ENCODE measurements at regions not wholly inside any gene's neighbourhood (a gene's known extent, or its start where the extent isn't known, plus 50 kb on each side); places are given as distances from the start of the nearest gene placed in this dataset.

DNA sequence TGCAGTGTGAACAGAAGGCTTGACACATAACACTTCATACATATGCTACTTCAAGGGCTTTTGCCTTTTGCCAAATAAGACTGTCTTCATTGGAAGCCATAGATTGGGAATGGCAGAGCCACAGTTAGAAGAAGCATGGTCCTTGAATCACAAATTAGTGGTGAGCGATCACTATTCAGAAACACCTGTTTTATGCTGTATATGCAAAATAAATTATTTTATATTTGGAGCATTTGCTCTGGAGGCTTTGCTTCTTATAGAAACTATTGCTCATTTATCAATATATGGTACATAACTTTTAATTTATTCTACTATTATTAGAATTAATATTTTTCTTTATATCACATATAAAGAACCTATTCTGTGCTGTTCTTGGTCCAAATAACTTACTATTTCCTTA is 270.4 kb upstream of the SPRY2 start:
- TF ChIP-seq CTCF (IDR thresholded peaks at IDR 0.05) (no peak), POLR2A (IDR thresholded peaks at IDR 0.05) (no peak)
